Esophagus muscularis mucosa (tissue), 4 donors: ENCODE measurements at regions not wholly inside any gene's neighbourhood (a gene's known extent, or its start where the extent isn't known, plus 50 kb on each side); places are given as distances from the start of the nearest gene placed in this dataset.

Experiments
- EP300 ChIP-seq: sonication (generic); formaldehyde crosslinking; IDR thresholded peaks from one replicate; pipeline ENCODE4 v1.6.1; 2017; ENCODE audit warnings: antibody characterized with exemption
- POLR2A ChIP-seq: fragments of 450-650 bp; IDR thresholded peaks from one replicate; pipeline ENCODE4 v1.6.1; 2017; ENCODE audit warnings: antibody characterized with exemption, moderate library complexity, mild to moderate bottlenecking, low read depth
- POLR2AphosphoS5 ChIP-seq, 2 donors: sonication (generic); formaldehyde crosslinking; IDR thresholded peaks; one replicate each; pipeline ENCODE4 v1.6.1; 2017; ENCODE audit warnings: antibody characterized with exemption in 2 of 2
- TF ChIP-seq, protein P1 (sequence below), 3 experiments: fragments of 200-600 bp in 2 of 3; fragments of 450-650 bp in 1 of 3; sonication (generic) in 2 of 3; IDR thresholded peaks; one replicate each; pipeline ENCODE4 v1.5.1; 2017 to 2019; ENCODE audit warnings: antibody characterized with exemption in 3 of 3, mild to moderate bottlenecking in 2 of 3, moderate library complexity in 1 of 3

DNA sequence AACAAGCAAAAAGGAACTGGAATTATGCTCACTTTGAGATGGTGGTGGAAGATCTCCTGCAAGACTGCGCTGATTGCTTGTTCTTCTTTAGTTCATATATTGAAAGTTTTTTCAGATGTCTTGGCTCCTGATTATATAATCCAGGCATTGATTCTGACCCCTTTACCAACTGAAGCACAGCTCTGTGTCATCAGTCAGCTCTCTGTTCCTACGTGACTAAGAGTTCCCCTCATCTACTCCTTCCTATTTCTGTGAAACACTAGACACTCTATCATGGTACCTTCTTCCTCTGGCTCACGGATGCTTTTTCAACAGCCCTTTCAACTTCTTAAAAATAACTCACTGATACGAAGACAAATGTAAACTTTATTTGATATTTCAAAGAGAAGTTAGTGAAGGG is 788.6 kb downstream of the SOCS6 start:
- TF ChIP-seq, protein P1, sequence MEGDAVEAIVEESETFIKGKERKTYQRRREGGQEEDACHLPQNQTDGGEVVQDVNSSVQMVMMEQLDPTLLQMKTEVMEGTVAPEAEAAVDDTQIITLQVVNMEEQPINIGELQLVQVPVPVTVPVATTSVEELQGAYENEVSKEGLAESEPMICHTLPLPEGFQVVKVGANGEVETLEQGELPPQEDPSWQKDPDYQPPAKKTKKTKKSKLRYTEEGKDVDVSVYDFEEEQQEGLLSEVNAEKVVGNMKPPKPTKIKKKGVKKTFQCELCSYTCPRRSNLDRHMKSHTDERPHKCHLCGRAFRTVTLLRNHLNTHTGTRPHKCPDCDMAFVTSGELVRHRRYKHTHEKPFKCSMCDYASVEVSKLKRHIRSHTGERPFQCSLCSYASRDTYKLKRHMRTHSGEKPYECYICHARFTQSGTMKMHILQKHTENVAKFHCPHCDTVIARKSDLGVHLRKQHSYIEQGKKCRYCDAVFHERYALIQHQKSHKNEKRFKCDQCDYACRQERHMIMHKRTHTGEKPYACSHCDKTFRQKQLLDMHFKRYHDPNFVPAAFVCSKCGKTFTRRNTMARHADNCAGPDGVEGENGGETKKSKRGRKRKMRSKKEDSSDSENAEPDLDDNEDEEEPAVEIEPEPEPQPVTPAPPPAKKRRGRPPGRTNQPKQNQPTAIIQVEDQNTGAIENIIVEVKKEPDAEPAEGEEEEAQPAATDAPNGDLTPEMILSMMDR (IDR thresholded peaks at IDR 0.05): no peak
- TF ChIP-seq POLR2A (no peak), POLR2AphosphoS5 (IDR thresholded peaks at IDR 0.05) (no peak), EP300 (no peak)
